AG04449 (cell line): ENCODE measurements at regions not wholly inside any gene's neighbourhood (a gene's known extent, or its start where the extent isn't known, plus 50 kb on each side); places are given as distances from the start of the nearest gene placed in this dataset.

ENCODE experiments used
- CTCF ChIA-PET: fragments of 350-600 bp; formaldehyde crosslinking; extraction: SDS; loops from one replicate; lab custom pipeline; 2021; ENCODE audit warnings: antibody characterized with exemption; lab: Yijun Ruan, JAX
- POLR2A ChIA-PET: fragments of 400-600, 350-600 bp; formaldehyde crosslinking; extraction: SDS; loops from one replicate; lab custom pipeline; 2020; ENCODE audit warnings: antibody characterized with exemption, inconsistent platforms; lab: Yijun Ruan, JAX
- DNase-seq: peaks from one replicate; pipeline ENCODE4 v3.0.0-alpha.2; 2010; ENCODE audit warnings: low read depth, low spot score
- H3K4me3 ChIP-seq: 2 replicates; pipeline ENCODE4 v1.5.1; 2011; ENCODE audit warnings: low read depth, mild to moderate bottlenecking, control low read depth, low read length
- TF ChIP-seq, protein P1 (sequence below): IDR thresholded peaks from one replicate; pipeline ENCODE4 v1.5.1; 2011; ENCODE audit warnings: mild to moderate bottlenecking, moderate library complexity, low read length, control low read depth, inconsistent platforms; ENCODE audit not compliant: insufficient read depth; ENCODE audit errors: missing control alignments

DNA sequence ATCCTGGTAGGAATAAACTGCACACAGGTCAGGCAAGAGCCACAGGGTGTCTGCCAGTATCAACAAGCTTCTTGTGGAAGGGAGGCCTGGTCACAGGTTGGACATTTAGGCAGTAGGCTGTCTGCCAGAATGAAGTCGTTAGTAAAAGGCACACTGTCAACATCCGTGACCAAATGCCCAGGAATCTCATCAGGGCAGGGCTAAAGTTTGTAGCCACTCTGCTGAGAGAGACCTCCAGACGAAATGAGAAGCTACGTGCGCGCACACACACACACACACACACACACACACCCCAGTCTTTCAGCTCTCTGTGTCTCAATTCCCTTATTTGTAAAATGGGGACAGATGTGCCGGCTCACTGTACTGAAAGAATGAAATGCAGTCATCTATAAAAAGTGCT is 408.7 kb upstream of the ZFP42 start:
- CTCF ChIA-PET: interaction anchor here (1.0 kb wide), 1 partner anchor 209 kb away, joined by 3 read pairs; no protein-coding TSS in a partner anchor
- no peak for DNase-seq
- TF ChIP-seq, protein P1, sequence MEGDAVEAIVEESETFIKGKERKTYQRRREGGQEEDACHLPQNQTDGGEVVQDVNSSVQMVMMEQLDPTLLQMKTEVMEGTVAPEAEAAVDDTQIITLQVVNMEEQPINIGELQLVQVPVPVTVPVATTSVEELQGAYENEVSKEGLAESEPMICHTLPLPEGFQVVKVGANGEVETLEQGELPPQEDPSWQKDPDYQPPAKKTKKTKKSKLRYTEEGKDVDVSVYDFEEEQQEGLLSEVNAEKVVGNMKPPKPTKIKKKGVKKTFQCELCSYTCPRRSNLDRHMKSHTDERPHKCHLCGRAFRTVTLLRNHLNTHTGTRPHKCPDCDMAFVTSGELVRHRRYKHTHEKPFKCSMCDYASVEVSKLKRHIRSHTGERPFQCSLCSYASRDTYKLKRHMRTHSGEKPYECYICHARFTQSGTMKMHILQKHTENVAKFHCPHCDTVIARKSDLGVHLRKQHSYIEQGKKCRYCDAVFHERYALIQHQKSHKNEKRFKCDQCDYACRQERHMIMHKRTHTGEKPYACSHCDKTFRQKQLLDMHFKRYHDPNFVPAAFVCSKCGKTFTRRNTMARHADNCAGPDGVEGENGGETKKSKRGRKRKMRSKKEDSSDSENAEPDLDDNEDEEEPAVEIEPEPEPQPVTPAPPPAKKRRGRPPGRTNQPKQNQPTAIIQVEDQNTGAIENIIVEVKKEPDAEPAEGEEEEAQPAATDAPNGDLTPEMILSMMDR: no peak
- H3K4me3 ChIP-seq: no peak overlapping the region
- POLR2A ChIA-PET: no interaction called here

DNA sequence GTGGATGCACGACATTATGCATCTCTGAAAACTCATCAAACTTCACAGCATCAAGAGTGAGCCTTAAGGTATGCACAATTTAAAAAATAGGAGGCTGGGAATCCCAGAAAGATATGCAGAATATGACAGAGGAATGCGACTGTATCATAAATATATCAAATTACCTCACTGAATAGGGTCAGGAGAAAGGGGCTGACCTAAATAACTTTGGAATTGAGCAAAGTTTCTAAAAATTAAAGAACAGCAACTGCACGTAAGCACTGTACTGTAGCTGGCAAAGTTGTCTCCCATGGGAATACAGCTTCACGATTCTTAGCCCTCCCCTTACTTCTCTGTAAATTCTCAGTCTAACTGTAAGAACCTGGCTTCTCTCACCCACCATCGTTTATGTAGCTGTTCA is 397.4 kb upstream of the ZFP42 start:
- POLR2A ChIA-PET: no interaction called here
- TF ChIP-seq, protein P1: no peak
- no peak overlapping the region for H3K4me3 ChIP-seq
- CTCF ChIA-PET: no interaction called here
- DNase-seq: peak; percentile 41

DNA sequence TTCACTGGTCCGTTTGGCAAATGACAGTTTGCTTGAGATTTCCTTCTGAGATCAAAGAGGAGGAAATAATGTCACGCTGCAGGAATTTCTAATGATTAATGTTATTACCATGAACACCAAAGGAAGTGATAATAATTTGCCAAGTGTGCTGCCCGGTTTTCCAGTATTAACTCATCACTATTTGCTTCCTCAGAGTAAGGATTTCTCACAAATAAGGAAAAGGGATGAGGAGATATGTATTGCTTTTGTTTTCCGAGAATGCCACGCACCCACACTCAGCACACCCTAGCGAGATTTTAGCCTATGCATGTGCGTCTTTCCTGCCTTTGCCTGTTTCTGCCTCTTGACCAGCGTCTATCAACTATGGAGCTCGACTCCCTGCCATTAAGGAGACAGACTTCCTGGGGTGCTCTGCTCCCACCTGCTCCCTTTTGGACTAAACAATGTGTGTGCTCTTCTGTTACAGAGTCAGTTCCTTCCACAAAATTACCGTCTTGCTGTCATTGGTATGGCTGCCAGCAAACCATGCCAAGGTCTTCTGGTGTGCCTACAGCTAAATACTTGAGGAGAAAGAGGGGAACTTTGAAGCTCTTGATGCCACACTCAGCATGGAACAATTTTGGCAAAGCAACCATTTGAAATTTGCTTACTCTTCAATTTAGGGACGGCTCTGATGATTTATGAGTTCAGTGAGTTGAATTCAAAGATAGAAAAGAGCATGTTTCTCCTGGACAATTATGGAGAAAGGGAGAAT is 393.1 kb upstream of the ZFP42 start:
- POLR2A ChIA-PET: interaction anchor here (1.0 kb wide), 1 partner anchor 654 kb away, joined by 6 read pairs; no protein-coding TSS in a partner anchor
- TF ChIP-seq, protein P1: no peak
- CTCF ChIA-PET: interaction anchor here (0.5 to 1.5 kb wide), 4 partner anchors 44 to 1599 kb away, joined by 3 to 5 read pairs (median 3); no protein-coding TSS in a partner anchor
- peak overlapping the region; percentile 13; the same call in 1 of the 2 replicates for H3K4me3 ChIP-seq
- no peak for DNase-seq

DNA sequence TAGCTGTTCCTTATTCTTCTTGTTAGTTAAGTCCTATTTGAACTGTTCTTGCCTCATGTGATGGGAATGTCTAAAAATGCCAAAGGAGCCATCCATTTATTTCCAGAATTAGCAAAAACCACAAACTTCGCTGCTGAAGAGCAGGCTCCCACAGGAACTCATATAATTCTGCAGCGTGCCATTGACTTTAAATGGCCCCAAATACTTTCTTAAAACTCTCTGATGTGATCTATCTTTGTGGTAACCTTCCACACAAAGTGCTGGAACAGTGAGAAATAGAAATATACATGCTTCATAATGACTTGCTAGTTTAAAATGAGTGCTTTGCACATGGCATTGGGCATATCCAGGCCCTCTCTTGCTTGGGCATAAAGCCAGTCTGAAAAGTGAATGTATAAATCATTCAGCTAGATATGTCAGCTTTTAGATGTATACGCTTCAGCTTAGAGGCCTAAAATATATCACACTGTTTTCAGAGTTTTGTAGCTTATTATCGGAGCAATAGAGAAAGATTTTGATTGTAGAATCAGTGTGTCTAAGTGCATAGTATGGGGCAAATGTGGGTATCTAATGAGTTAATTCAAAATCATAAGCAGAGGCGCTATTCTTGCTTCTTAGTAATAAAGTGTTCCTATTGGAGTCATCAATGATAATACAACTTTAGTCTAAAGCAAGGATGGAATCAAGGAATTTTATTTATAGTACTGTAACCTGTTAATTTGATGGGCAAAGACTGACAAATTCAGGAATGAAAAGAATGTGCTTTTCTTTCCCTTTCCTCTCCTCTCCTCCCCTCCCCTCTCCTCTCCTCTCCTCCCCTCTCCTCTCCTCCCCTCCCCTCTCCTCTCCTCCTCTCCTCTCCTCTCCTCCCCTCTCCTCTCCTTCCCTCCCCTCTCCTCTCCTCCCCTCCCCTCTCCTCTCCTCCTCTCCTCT is 392.2 kb upstream of the ZFP42 start:
- ChIA-PET CTCF (interaction anchor here (0.8 to 1.5 kb wide), 4 partner anchors 9 to 1598 kb away, joined by 3 to 5 read pairs (median 4); no protein-coding TSS in a partner anchor), POLR2A (interaction anchor here (1.0 kb wide), 1 partner anchor 655 kb away, joined by 6 read pairs; no protein-coding TSS in a partner anchor)
- TF ChIP-seq, protein P1: no peak
- H3K4me3 ChIP-seq: no peak overlapping the region
- peak; percentile 99 for DNase-seq

DNA sequence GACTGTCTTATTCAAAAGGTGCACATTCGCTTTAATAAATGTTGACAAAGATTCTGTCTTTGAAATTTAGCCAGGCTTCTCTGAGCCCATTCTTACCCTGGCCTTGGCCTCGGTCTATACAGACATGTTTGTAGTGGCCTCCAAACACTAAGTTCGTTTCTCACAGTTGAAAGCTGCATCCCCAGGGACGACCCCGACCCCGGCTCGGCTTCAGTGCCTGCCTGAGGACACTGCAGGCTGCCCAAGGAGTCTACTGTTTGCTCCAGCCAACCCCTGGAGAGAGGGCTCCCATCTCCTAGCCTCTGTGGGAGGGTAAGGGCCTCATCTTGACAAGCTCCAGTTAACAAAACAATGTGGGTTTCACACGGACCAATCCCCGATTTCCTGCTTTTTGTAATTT is 390.6 kb upstream of the ZFP42 start:
- CTCF ChIA-PET: interaction anchor here (0.8 to 1.2 kb wide), 3 partner anchors 8 to 1519 kb away, joined by 3 to 4 read pairs (median 4); no protein-coding TSS in a partner anchor

More for the DNA sequence above, 390.6 kb upstream of the ZFP42 start:
- DNase-seq: no peak
- POLR2A ChIA-PET: no interaction called here
- H3K4me3 ChIP-seq: no peak overlapping the region
- TF ChIP-seq, protein P1: no peak
